ENCODE measurements at regions not wholly inside any gene's neighbourhood (a gene's known extent, or its start where the extent isn't known, plus 50 kb on each side); places are given as distances from the start of the nearest gene placed in this dataset.
"Not testable (repeated sequence)": the region's sequence is repeated elsewhere in the genome, so short reads cannot be mapped to it uniquely, and the experiment has no call there.

- DNase-seq (ENCODE audit: low spot score): no peak
Measured at GRCh38 chr1:185467122-185467521, 150.1 kb upstream of the IVNS1ABP start.

- DNase-seq (ENCODE audit: low spot score): no peak
Measured at GRCh38 chr1:185464777-185465176, 147.7 kb upstream of the IVNS1ABP start.

- no peak for DNase-seq (ENCODE audit: low spot score)
Measured at GRCh38 chr1:185463433-185463832, 146.4 kb upstream of the IVNS1ABP start.

GRCh38 chr1:185463011-185463410 lies 146.0 kb upstream of the IVNS1ABP start:
- DNase-seq (ENCODE audit: low spot score): no peak

- not testable (repeated sequence) for DNase-seq (ENCODE audit: low spot score)
Measured at GRCh38 chr1:185460723-185461122, 143.7 kb upstream of the IVNS1ABP start.

GRCh38 chr1:185459141-185459540 lies 142.1 kb upstream of the IVNS1ABP start:
- DNase-seq (ENCODE audit: low spot score): no peak

- no peak for DNase-seq (ENCODE audit: low spot score)
Measured at GRCh38 chr1:185458670-185459069, 141.6 kb upstream of the IVNS1ABP start.

GRCh38 chr1:185453496-185454192 lies 136.6 kb upstream of the IVNS1ABP start:
- no peak for DNase-seq (ENCODE audit: low spot score)

GRCh38 chr1:185450917-185451316 lies 133.9 kb upstream of the IVNS1ABP start:
- DNase-seq (ENCODE audit: low spot score): no peak

GRCh38 chr1:185450060-185450788 lies 133.2 kb upstream of the IVNS1ABP start:
- no peak for DNase-seq (ENCODE audit: low spot score)

- DNase-seq (ENCODE audit: low spot score): no peak
Measured at GRCh38 chr1:185449378-185450059, 132.5 kb upstream of the IVNS1ABP start.

GRCh38 chr1:185448591-185449186 lies 131.6 kb upstream of the IVNS1ABP start:
- DNase-seq (ENCODE audit: low spot score): no peak

- no peak for DNase-seq (ENCODE audit: low spot score)
Measured at GRCh38 chr1:185446131-185446530, 129.1 kb upstream of the IVNS1ABP start.

GRCh38 chr1:185445594-185445993 lies 128.6 kb upstream of the IVNS1ABP start:
- no peak for DNase-seq (ENCODE audit: low spot score)

- no peak for DNase-seq (ENCODE audit: low spot score)
Measured at GRCh38 chr1:185444676-185445075, 127.6 kb upstream of the IVNS1ABP start.

GRCh38 chr1:185442050-185442449 lies 125.0 kb upstream of the IVNS1ABP start:
- DNase-seq (ENCODE audit: low spot score): no peak

- no peak for DNase-seq (ENCODE audit: low spot score)
Measured at GRCh38 chr1:185441605-185442004, 124.6 kb upstream of the IVNS1ABP start.

- DNase-seq (ENCODE audit: low spot score): no peak
Measured at GRCh38 chr1:185440877-185441276, 123.8 kb upstream of the IVNS1ABP start.

GRCh38 chr1:185439727-185440415 lies 122.8 kb upstream of the IVNS1ABP start:
- DNase-seq (ENCODE audit: low spot score): peak; percentile 83

- DNase-seq (ENCODE audit: low spot score): peak; percentile 40
Measured at GRCh38 chr1:185438936-185439335, 121.9 kb upstream of the IVNS1ABP start.

GRCh38 chr1:185435696-185436379 lies 118.8 kb upstream of the IVNS1ABP start:
- DNase-seq (ENCODE audit: low spot score): no peak
